ENCODE measurements at regions not wholly inside any gene's neighbourhood (a gene's known extent, or its start where the extent isn't known, plus 50 kb on each side); places are given as distances from the start of the nearest gene placed in this dataset.

- no peak for ATAC-seq
- no peak for DNase-seq (ENCODE audit: low spot score)
Measured at GRCh38 chr17:34826332-34826731, 134.9 kb downstream of the CCT6B start.

GRCh38 chr17:34825884-34826283, 135.4 kb downstream of the CCT6B start:
- DNase-seq (ENCODE audit: low spot score) (no peak), ATAC-seq (no peak)

DNA sequence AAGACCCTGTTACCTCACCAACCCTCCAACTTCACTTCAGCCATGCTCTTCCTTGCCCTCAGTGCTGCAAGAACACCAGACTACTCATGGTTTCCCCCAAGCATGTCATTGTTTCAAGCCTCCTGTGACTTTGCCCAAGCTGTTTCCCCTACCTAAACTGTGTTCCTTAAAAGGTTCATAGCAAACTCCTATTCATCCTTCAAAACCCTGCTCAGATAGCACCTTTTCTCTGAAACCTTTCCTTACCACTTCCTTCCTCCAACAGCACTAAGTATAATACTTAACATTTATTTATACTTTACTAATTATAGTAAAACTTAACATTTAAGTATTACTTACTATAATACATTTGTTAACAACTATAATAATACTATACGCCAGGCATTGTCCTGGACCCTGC, 136.2 kb downstream of the CCT6B start:
- DNase-seq (ENCODE audit: low spot score) (no peak), ATAC-seq (no peak)

DNA sequence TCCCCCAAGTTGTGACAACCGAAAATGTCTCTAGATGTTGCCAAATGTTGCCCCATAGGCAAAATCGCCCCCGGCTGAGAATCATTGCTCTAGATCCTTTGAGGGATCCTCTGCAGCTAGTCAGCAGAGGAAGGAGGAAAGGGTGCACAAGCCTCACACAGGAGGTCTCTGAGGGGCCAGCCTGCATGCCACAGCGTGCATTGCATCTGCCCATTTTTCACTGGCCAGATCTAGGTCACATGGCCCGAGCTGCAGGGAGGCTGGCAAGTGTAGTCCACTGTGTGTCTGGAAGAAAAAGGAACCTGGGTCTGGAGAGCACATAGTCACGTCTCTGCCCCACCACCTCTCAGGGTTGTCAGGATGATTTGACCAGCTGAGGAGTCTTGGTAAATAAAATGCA, 138.2 kb downstream of the CCT6B start:
- no peak for ATAC-seq
- no peak for DNase-seq (ENCODE audit: low spot score)

DNA sequence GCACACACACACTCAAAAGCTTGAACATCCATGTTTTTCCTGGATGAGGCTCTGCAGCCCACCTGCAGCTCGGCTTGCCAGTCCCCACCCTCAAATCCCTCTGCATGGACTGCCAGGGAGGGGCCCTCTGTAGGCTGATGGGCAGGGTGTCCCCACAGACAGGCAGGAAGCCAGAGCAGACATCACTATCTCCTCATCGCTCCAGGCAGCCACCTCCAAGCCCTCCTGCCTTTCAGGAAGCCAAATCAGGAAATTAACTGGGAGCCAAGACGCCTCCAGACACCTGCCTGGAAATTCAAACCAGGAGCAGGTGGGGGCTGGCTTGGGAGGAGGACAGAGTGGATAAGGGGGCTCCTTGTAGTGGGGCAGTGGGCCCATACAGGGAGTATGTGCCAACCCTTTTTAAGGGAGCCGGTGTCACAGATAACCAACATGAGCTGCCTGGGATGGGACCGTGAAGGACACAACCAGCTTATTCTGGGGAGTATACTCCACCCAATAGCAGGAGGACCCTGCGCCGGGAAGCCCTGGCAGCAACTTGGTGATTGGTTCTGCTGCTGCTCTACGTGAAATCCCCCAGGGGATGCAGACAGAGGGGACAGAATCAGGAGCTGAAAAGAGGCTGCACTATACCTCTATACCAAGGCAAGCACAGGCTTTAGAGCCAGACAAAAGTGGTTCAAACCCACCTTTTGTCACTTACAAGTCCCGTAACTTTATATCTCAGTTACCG, 139.1 kb downstream of the CCT6B start:
- no peak for ATAC-seq
- no peak for DNase-seq (ENCODE audit: low spot score)

DNA sequence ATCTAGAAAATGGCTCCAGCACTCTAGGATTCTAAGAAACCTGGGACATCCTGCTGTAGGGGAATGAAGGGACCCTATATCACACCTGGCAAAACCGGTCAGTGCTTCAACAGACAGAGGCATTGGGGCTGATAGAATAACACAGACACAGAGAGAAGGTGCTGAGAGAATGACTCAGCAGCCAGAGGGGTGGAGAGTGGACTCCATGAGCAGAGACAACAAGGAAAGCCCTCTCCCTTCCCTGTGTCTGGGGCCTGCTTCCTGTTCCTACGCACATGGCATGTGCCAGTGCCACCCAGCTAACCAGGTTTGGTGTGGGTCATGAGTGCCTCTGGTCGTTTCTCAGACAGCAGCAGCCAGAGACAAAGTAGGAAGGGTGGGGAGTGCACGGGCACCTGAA, 140.3 kb downstream of the CCT6B start:
- ATAC-seq (no peak), DNase-seq (ENCODE audit: low spot score) (no peak)

DNA sequence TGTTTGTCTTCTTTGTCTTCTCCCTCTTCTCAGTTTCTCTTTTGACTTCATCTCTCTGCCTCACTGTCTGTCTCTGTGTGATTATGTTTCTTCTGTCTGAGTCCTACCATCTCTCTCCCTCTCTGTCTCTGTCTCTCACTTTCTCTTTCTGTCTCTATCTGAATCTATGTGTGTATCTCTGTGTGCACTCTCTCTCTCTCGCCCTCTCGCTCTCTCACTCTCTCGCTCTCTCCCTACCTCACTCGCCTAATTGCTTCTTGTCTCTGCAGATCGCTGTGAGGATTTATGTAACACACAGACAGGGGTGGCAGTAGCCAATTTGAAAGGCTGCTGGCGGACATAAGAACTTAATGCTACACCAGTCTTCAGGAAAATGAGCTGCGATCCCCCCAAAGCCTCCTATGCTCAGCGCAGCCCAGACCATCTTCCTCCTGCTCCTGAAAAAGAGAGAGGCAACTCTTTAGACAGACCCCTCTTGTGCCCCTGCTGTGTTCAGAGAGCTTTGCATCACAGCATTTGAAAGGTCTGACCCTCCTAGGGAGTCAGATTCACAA, 140.9 kb downstream of the CCT6B start:
- no peak for DNase-seq (ENCODE audit: low spot score)
- ATAC-seq: no peak

GRCh38 chr17:34817252-34818035, 143.8 kb downstream of the CCT6B start:
- DNase-seq (ENCODE audit: low spot score): no peak
- no peak for ATAC-seq

- ATAC-seq (no peak), DNase-seq (ENCODE audit: low spot score) (no peak)
Measured at GRCh38 chr17:34816848-34817247, 144.4 kb downstream of the CCT6B start.

DNA sequence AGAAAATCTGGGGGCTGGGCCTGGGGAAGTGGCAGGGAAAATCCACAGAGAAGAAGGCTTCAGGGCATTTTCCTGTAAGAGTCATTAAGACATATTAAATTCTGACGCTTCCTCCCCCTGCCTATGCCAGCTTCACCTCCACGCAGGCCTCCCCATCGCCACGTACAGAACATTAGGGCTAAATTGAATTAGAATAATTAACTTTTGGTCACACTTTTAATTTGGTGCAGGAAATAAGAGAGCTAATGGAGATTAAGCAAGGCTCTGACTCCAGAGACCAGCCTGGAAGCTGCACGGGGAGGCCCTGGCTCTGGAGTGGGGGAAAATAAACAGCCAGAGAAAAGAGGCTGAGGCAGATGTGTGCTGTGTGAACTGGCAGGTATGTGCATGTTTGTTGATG, 148.0 kb downstream of the CCT6B start:
- ATAC-seq (no peak), DNase-seq (ENCODE audit: low spot score) (no peak)

GRCh38 chr17:34811561-34811960, 149.7 kb downstream of the CCT6B start:
- ATAC-seq (no peak), DNase-seq (ENCODE audit: low spot score) (no peak)

DNA sequence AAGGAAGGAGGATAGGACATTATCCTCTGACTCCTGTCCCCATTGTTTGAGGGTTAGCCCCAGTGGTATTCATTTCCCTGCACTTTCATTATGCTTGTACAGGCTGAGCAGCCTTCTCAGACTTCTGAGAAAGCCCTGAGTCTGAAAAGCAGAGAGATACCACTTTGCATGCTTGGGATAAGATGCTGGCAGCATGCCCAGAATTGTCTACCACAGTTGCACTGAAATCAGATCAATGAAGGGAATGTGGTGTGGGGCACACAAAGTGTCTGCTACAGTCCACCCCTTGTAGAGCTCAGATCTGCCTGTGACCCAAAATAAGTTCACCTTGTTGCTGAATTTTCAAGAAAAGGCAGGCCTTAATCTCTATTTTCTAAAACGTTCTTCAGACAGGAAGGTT, 160.6 kb downstream of the CCT6B start:
- no peak for ATAC-seq

GRCh38 chr17:34799751-34800150, 161.5 kb downstream of the CCT6B start:
- DNase-seq (ENCODE audit: low spot score): no peak
- ATAC-seq: no peak

More for the DNA sequence above, 160.6 kb downstream of the CCT6B start:
- no peak for DNase-seq (ENCODE audit: low spot score)

DNA sequence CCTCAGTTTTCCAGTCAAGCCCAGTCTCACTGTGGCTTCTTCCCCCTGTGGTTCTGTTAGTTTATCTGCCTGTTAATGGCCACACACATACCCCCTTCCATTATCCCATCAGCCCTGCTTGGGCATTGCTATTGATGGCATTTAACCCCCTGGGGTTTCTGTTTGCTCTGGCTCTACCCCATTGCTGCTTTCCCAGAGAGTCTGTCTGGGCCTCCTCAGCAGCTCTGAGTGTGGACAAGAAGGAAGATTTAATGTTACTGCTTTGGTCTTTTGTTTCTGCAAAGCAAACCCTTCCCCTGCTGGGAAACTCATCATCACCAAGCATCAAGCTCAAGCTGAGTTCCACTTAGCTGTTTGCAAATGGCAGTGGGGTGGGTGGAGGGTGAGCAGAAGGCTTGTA, 162.7 kb downstream of the CCT6B start:
- DNase-seq (ENCODE audit: low spot score): no peak
- ATAC-seq: no peak

GRCh38 chr17:34797720-34798119, 163.5 kb downstream of the CCT6B start:
- ATAC-seq (peak; percentile 60), DNase-seq (ENCODE audit: low spot score) (no peak)

DNA sequence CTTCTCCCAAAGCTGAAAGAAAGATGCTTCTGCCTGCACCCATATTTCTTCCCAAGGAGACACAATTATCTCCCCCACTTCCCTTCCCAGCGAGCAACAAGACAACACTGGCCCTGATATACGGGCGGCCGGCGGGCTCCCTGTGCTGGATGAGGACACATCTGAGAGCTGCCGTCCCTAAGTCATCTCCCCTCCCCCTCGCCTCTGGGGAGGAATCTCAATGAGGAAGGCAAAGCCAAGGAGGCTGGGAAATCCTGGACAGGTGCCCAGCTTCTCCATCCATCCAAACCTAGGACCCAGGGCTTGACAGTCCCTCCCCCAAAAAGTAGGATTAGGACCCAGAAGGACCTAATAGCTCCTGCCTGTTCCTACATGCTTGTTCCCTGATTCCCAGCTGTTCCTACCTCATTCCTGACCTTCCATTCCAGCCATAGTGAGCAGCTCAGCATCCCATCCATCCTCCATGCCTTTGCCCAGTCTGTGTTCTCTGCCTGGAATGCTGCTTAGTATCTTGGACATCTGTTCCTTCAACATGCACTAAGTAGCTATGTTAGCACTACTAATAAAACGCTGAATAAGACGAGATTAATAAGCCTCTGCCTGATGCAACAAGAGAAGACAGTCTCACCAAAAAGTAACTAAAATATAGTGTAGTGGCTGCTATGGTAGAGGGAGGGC, 167.9 kb downstream of the CCT6B start:
- DNase-seq (ENCODE audit: low spot score): no peak
- no peak for ATAC-seq

DNA sequence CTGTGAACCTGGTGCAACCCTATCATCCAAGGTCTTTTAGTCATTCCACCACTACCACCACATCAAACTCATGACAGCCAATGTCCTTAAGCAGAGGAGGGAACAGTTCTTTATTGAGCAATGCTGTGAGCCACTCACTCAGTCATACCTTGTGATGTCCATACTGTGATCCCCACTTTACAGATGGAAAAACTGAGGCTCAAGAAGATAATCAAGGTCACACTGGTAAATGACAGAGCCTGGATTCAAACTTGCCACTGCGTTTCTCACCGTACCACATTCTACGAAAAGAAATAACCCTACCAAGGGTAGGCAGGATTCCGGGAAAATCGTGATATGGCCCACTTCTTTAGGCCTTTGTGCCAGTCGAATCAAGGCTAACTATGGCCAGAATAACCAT, 172.6 kb downstream of the CCT6B start:
- DNase-seq (ENCODE audit: low spot score) (no peak), ATAC-seq (no peak)

DNA sequence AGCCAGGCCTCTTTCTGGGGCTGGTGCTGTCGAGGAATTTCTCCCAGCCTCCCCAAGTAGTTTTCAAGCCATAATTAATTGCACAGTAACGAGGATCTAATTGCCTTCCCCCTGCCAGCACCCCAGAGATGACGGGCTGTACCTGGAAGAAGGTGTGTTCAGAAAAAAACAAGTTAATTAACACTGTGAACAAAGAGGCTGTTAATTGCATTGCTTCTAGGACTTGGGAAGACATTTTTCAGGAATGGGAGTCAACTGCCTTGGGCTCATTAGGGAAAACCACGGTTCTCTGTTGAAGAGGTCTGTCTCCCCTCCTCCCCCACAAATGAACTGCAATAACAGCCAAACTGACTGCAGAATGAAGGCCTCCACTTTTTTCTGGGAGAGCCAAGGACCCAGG, 176.7 kb downstream of the CCT6B start:
- no peak for DNase-seq (ENCODE audit: low spot score)
- ATAC-seq: no peak

DNA sequence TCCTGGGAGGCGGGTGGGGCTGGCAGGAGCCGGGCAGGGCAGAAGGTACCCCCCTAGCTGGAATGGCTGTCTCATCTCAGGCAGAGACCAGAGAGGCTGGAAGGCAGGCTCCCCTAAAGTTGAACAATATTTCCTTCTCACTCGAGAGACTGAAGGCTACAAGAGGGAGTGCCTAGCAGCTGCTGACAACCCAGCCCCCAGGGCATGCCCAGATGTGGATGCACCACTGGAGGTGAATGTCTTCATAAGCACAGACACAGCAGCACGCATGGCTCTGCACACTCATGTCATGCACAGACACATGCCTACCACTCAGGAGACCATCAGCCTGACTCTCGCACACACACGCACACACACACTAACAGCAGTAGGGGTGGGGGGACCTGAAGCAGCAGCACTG, 179.0 kb downstream of the CCT6B start:
- ATAC-seq: no peak
- DNase-seq (ENCODE audit: low spot score): no peak

- DNase-seq (ENCODE audit: low spot score) (no peak), ATAC-seq (no peak)
Measured at GRCh38 chr17:34781571-34782108, 179.6 kb downstream of the CCT6B start.

DNA sequence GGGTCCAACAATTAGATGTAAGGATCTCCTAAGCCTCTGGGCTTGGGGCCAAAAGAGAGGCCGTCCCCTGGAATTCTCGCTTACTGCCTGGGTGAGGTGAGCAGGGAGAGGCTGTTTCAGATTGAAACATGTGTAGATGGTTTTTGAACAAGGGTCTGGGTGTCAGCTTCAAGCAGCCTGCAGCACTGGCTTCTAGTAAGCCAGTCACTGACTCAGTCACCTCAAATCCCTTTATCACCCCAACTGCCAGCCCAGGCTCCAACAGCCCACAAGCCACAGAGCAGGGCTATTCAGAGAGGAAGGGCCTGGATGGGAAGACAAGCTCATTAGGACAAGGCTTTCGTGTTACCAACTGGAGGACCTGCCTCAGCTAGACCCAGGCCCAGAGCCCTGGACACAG, 180.2 kb downstream of the CCT6B start:
- DNase-seq (ENCODE audit: low spot score) (no peak), ATAC-seq (no peak)
